K562 (cell line): ENCODE measurements at regions not wholly inside any gene's neighbourhood (a gene's known extent, or its start where the extent isn't known, plus 50 kb on each side); places are given as distances from the start of the nearest gene placed in this dataset.

Source experiments
- CXXC5 ChIP-seq: fragments of 250-450 bp; sonication (Bioruptor Pico); IDR thresholded peaks from 2 replicates; pipeline ENCODE4 v1.8.0; 2022; ENCODE audit warnings: inconsistent platforms, mild to moderate bottlenecking, moderate library complexity
- DACH1 ChIP-seq: fragments of 450-650 bp; IDR thresholded peaks from 2 replicates; pipeline ENCODE4 v1.6.1; 2018; ENCODE audit not compliant: partially characterized antibody
- EWSR1 ChIP-seq: fragments of 450-650 bp; IDR thresholded peaks from 2 replicates; pipeline ENCODE4 v1.6.1; 2018; ENCODE audit warnings: borderline replicate concordance, mild to moderate bottlenecking, low read depth, moderate library complexity; ENCODE audit not compliant: partially characterized antibody
- GTF2F1 ChIP-seq: IDR thresholded peaks from 2 replicates; pipeline ENCODE4 v1.6.1; 2011; ENCODE audit warnings: low read depth, low read length, improper control_type of control experiment
- LEF1 ChIP-seq: fragments of 450-650 bp; IDR thresholded peaks from 2 replicates; pipeline ENCODE4 v1.6.1; 2016; ENCODE audit warnings: mild to moderate bottlenecking
- MAFK ChIP-seq: IDR thresholded peaks from 2 replicates; pipeline ENCODE4 v1.6.1; 2011; ENCODE audit warnings: low read length, improper control_type of control experiment
- MIER1 ChIP-seq: fragments of 450-650 bp; IDR thresholded peaks from 2 replicates; pipeline ENCODE4 v1.6.1; 2016; ENCODE audit warnings: antibody characterized with exemption, mild to moderate bottlenecking, low read depth
- PHF8 ChIP-seq: fragments of 200-600 bp; sonication (generic); IDR thresholded peaks from 2 replicates; pipeline ENCODE4 v1.6.1; 2012; ENCODE audit warnings: mixed run types, mild to moderate bottlenecking, inconsistent platforms, low read length, moderate library complexity, borderline replicate concordance
- POLR2AphosphoS2 ChIP-seq: IDR thresholded peaks from 2 replicates; pipeline ENCODE4 v1.6.1; 2012; ENCODE audit warnings: low read length, improper control_type of control experiment
- POU5F1 ChIP-seq: fragments of 150-350 bp; IDR thresholded peaks from 2 replicates; pipeline ENCODE4 v1.6.1; 2014; ENCODE audit warnings: borderline replicate concordance, low read length, low read depth, mild to moderate bottlenecking; ENCODE audit not compliant: partially characterized antibody
- PURB ChIP-seq: sonication (generic); formaldehyde crosslinking; IDR thresholded peaks from 2 replicates; pipeline ENCODE4 v1.9.0; 2021; ENCODE audit warnings: low read depth, mild to moderate bottlenecking, missing genetic modification reagents
- RBM25 ChIP-seq: fragments of 200-400 bp; formaldehyde crosslinking; IDR thresholded peaks from 2 replicates; pipeline ENCODE4 v1.6.1; 2018; ENCODE audit warnings: low read length, low read depth, moderate library complexity; ENCODE audit not compliant: severe bottlenecking
- SMARCA4 ChIP-seq: fragments of 450-650 bp; IDR thresholded peaks from 2 replicates; pipeline ENCODE4 v1.6.1; 2016
- SRSF3 ChIP-seq: fragments of 200-400 bp; formaldehyde crosslinking; IDR thresholded peaks from 2 replicates; pipeline ENCODE4 v1.6.1; 2016; ENCODE audit warnings: mild to moderate bottlenecking, low read length, moderate library complexity; ENCODE audit not compliant: insufficient read depth
- SRSF9 ChIP-seq: fragments of 200-400 bp; formaldehyde crosslinking; IDR thresholded peaks from 2 replicates; pipeline ENCODE4 v1.6.1; 2017; ENCODE audit warnings: low read depth, low read length, borderline replicate concordance
- TEAD4 ChIP-seq, 2 experiments: sonication (generic) in 1 of 2; formaldehyde crosslinking in 1 of 2; IDR thresholded peaks; 2 replicates each; pipeline versions ENCODE4 v1.6.1 to v1.8.0; 2012 to 2022; ENCODE audit warnings: borderline replicate concordance in 1 of 2, inconsistent platforms in 1 of 2, low read length in 1 of 2, mild to moderate bottlenecking in 1 of 2, missing genetic modification reagents in 1 of 2
- U2AF2 ChIP-seq: fragments of 200-400 bp; formaldehyde crosslinking; optimal IDR thresholded peaks from 2 replicates; pipeline ENCODE3; 2017; ENCODE audit warnings: low read depth, mild to moderate bottlenecking, low read length
- ZNF12 ChIP-seq: sonication (generic); formaldehyde crosslinking; IDR thresholded peaks from 2 replicates; pipeline ENCODE4 v1.4.0; 2020; ENCODE audit warnings: mild to moderate bottlenecking, missing genetic modification reagents
- ZNF134 ChIP-seq: fragments of 250-450 bp; sonication (Bioruptor Pico); conservative IDR thresholded peaks from 2 replicates; pipeline ENCODE4 v1.4.0; 2020
- ZNF586 ChIP-seq: fragments of 450-650 bp; formaldehyde crosslinking; conservative IDR thresholded peaks from 2 replicates; pipeline ENCODE4 v1.4.0; 2020; ENCODE audit warnings: mild to moderate bottlenecking, moderate library complexity
- ZNF79 ChIP-seq: fragments of 250-450 bp; sonication (Bioruptor Pico); IDR thresholded peaks from 2 replicates; pipeline ENCODE4 v1.4.0; 2020; ENCODE audit warnings: low read depth, mild to moderate bottlenecking, moderate library complexity
- ZNF830 ChIP-seq: fragments of 250-450 bp; sonication (Bioruptor Pico); IDR thresholded peaks from 2 replicates; pipeline ENCODE4 v1.5.0; 2021; ENCODE audit warnings: mild to moderate bottlenecking
- TF ChIP-seq, protein P1 (sequence below): fragments of 250-450 bp; sonication (Bioruptor Pico); IDR thresholded peaks from 2 replicates; pipeline ENCODE4 v1.5.0; 2021
- TF ChIP-seq, protein P2 (sequence below): fragments of 450-650 bp; formaldehyde crosslinking; IDR thresholded peaks from 2 replicates; pipeline ENCODE4 v1.4.0; 2020; ENCODE audit warnings: mild to moderate bottlenecking, mixed read lengths
- TF ChIP-seq, protein P3 (sequence below): sonication (generic); formaldehyde crosslinking; IDR thresholded peaks from 2 replicates; pipeline ENCODE4 v1.8.0; 2022; ENCODE audit warnings: mild to moderate bottlenecking, missing genetic modification reagents
- TF ChIP-seq, protein P4 (sequence below): fragments of 450-650 bp; conservative IDR thresholded peaks from 2 replicates; pipeline ENCODE4 v1.6.1; 2016; ENCODE audit warnings: missing genetic modification characterization, low read depth, mild to moderate bottlenecking, control low read depth, missing compliant biosample characterization

DNA sequence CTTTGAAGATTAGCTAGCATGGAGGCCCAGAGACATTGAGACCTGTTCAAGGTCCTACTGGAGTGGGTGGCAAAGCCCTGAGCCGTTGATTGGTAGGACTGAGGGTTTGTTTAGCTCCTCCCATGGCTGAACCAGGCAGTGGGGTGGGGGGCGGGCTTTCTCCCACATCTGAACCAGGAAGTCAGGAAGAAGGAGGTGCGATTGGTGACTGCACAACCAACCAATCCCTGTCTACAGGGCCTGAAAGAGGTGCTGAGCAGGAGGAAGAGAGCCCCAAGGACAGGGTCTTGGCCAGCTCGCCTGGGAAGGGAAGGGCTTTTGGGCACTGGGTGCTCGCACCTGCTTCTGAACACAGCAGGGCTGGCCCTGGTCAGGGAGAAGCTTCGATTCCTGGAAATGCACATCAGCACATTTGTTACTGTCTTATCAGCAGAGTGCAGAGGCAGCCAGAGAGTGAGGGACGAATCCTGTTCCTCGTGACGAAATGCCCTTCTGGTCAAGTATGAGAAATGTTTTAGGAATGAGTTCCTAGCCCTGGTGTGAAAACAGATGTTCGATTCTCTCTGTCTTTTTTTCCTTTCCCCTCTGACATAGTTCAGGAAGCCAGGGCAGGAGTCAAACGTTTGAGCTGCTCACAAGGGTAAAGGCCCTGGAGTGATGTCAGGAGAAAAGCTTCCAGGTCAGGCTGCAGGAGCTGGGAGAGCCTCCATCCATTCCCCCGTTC lies 294.8 kb upstream of the KLF4 start (continued):
- TF ChIP-seq DACH1 (peak; percentile 49), TEAD4 (IDR thresholded peaks at IDR 0.05; ENCODE audit: low read length) (peak; percentile 98), TEAD4 (CRISPR knock-in tag; IDR thresholded peaks at IDR 0.05; ENCODE audit: borderline replicate concordance) (no peak), PHF8 (peak; percentile 29; the same call in 1 of the 2 replicates), POLR2AphosphoS2 (no peak), U2AF2 (no peak), SRSF9 (no peak), POU5F1 (no peak), ZNF134 (CRISPR knock-in tag) (no peak), ZNF79 (CRISPR knock-in tag) (no peak), MIER1 (no peak), EWSR1 (no peak), ZNF586 (no peak), GTF2F1 (no peak), SRSF3 (no peak), MAFK (peak; percentile 93), ZNF12 (CRISPR knock-in tag) (0 out of 2 replicates have a peak, but pooled peaks have one; percentile 56), CXXC5 (peak; percentile 86), ZNF830 (CRISPR knock-in tag) (0 out of 2 replicates have a peak, but pooled peaks have one; percentile 14), SMARCA4 (peak; percentile 96), LEF1 (peak; percentile 94), PURB (no peak), RBM25 (no peak)
- TF ChIP-seq, protein P1, sequence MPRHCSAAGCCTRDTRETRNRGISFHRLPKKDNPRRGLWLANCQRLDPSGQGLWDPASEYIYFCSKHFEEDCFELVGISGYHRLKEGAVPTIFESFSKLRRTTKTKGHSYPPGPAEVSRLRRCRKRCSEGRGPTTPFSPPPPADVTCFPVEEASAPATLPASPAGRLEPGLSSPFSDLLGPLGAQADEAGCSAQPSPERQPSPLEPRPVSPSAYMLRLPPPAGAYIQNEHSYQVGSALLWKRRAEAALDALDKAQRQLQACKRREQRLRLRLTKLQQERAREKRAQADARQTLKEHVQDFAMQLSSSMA (CRISPR knock-in tag), result no peak
- TF ChIP-seq, protein P2, sequence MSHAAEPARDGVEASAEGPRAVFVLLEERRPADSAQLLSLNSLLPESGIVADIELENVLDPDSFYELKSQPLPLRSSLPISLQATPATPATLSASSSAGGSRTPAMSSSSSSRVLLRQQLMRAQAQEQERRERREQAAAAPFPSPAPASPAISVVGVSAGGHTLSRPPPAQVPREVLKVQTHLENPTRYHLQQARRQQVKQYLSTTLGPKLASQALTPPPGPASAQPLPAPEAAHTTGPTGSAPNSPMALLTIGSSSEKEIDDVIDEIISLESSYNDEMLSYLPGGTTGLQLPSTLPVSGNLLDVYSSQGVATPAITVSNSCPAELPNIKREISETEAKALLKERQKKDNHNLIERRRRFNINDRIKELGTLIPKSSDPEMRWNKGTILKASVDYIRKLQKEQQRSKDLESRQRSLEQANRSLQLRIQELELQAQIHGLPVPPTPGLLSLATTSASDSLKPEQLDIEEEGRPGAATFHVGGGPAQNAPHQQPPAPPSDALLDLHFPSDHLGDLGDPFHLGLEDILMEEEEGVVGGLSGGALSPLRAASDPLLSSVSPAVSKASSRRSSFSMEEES (CRISPR knock-in tag), result no peak
- TF ChIP-seq, protein P3, sequence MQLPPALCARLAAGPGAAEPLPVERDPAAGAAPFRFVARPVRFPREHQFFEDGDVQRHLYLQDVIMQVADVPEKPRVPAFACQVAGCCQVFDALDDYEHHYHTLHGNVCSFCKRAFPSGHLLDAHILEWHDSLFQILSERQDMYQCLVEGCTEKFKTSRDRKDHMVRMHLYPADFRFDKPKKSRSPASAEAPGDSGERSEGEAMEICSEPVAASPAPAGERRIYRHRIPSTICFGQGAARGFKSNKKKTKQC (CRISPR knock-in tag), result no peak
- TF ChIP-seq, protein P4, sequence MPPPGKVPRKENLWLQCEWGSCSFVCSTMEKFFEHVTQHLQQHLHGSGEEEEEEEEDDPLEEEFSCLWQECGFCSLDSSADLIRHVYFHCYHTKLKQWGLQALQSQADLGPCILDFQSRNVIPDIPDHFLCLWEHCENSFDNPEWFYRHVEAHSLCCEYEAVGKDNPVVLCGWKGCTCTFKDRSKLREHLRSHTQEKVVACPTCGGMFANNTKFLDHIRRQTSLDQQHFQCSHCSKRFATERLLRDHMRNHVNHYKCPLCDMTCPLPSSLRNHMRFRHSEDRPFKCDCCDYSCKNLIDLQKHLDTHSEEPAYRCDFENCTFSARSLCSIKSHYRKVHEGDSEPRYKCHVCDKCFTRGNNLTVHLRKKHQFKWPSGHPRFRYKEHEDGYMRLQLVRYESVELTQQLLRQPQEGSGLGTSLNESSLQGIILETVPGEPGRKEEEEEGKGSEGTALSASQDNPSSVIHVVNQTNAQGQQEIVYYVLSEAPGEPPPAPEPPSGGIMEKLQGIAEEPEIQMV (tag), result no peak
